ENCODE measurements at regions not wholly inside any gene's neighbourhood (a gene's known extent, or its start where the extent isn't known, plus 50 kb on each side); places are given as distances from the start of the nearest gene placed in this dataset.

GRCh38 chr5:167920589-167920988 is 370.9 kb upstream of the WWC1 start:
- Histone ChIP-seq H3K9me3 (ENCODE audit: control insufficient read depth in 4 of 4, low read length in 3 of 4) (no peaks in the 10 kb centered on the region), H3K27ac (ENCODE audit: low read depth in 1 of 2, low read length in 2 of 2) (no peak overlapping the region), H3K27me3 (ENCODE audit: control insufficient read depth in 4 of 4, insufficient read depth in 4 of 4, low read length in 3 of 4) (no peaks in the 10 kb centered on the region), H3K4me3 (ENCODE audit: low read depth in 1 of 3, low read length in 3 of 3) (no peak overlapping the region), H3K36me3 (ENCODE audit: control insufficient read depth in 4 of 4, insufficient read depth in 3 of 4, low read depth in 1 of 4, low read length in 3 of 4) (no peaks in the 10 kb centered on the region), H3K9ac (ENCODE audit: low read depth in 1 of 2, low read length in 2 of 2) (no peak overlapping the region), H3K4me1 (ENCODE audit: control insufficient read depth in 4 of 4, insufficient read depth in 4 of 4, low read length in 3 of 4) (no peaks in the 10 kb centered on the region)
- WGBS, result 61% methylated on average over 2 of the region's 2 CpGs
- TF ChIP-seq JUND (IDR thresholded peaks at IDR 0.05) (no peak), RXRA (IDR thresholded peaks at IDR 0.05) (no peak), HNF4A (conservative IDR thresholded peaks at IDR 0.05) (no peak)
- no peak for DNase-seq (ENCODE audit: low spot score)

GRCh38 chr5:167921796-167922195 is 369.6 kb upstream of the WWC1 start:
- Histone ChIP-seq H3K4me1 (ENCODE audit: control insufficient read depth in 4 of 4, insufficient read depth in 4 of 4, low read length in 3 of 4) (no peaks in the 10 kb centered on the region), H3K27ac (ENCODE audit: low read depth in 1 of 2, low read length in 2 of 2) (no peak overlapping the region), H3K9ac (ENCODE audit: low read depth in 1 of 2, low read length in 2 of 2) (no peak overlapping the region), H3K4me3 (ENCODE audit: low read depth in 1 of 3, low read length in 3 of 3) (no peak overlapping the region), H3K9me3 (ENCODE audit: control insufficient read depth in 4 of 4, low read length in 3 of 4) (no peaks in the 10 kb centered on the region), H3K27me3 (ENCODE audit: control insufficient read depth in 4 of 4, insufficient read depth in 4 of 4, low read length in 3 of 4) (no peaks in the 10 kb centered on the region), H3K36me3 (ENCODE audit: control insufficient read depth in 4 of 4, insufficient read depth in 3 of 4, low read depth in 1 of 4, low read length in 3 of 4) (no peaks in the 10 kb centered on the region)
- no peak for DNase-seq (ENCODE audit: low spot score)
- TF ChIP-seq RXRA (IDR thresholded peaks at IDR 0.05) (no peak), RAD21 (IDR thresholded peaks at IDR 0.05) (no peak), ZBTB33 (IDR thresholded peaks at IDR 0.05) (no peak), GABPA (IDR thresholded peaks at IDR 0.05 in 1 of 2, conservative IDR thresholded peaks at IDR 0.05 in 1 of 2) (no peak), HNF4G (IDR thresholded peaks at IDR 0.05) (no peak), ATF3 (IDR thresholded peaks at IDR 0.05) (no peak), HNF4A (conservative IDR thresholded peaks at IDR 0.05) (no peak), TAF1 (conservative IDR thresholded peaks at IDR 0.05) (no peak), MAX (IDR thresholded peaks at IDR 0.05) (no peak), SP1 (IDR thresholded peaks at IDR 0.05) (no peak), FOXA1 (IDR thresholded peaks at IDR 0.05) (no peak), CTCF (IDR thresholded peaks at IDR 0.05; ENCODE audit: low read depth, low read length, missing input control) (no peak), REST (IDR thresholded peaks at IDR 0.05) (no peak), NR2F2 (IDR thresholded peaks at IDR 0.05) (no peak), JUND (IDR thresholded peaks at IDR 0.05) (no peak)

Measured in liver (tissue), 8 donors.